Esophagus squamous epithelium (tissue), 5 donors: ENCODE measurements at regions not wholly inside any gene's neighbourhood (a gene's known extent, or its start where the extent isn't known, plus 50 kb on each side); places are given as distances from the start of the nearest gene placed in this dataset.

Experiments used
- DNase-seq: peaks from one replicate; lab custom pipeline; 2025; lab: John Stamatoyannopoulos, UW
- H3K27ac ChIP-seq, 4 donors: fragments of 200-600 bp; sonication (generic); one replicate each; pipeline ENCODE4 v1.5.1; 2016 to 2019; ENCODE audit warnings: mild to moderate bottlenecking in 1 of 4
- H3K27me3 ChIP-seq, 4 donors: fragments of 200-600 bp; sonication (generic); 1 replicate in 3 of 4; 2 replicates in 1 of 4; pipeline versions ENCODE4 v1.5.1 to v1.6.0; 2017 to 2021; ENCODE audit warnings: antibody characterized with exemption in 1 of 4
- H3K36me3 ChIP-seq, 3 donors: fragments of 200-600 bp; sonication (generic); one replicate each; pipeline ENCODE4 v1.5.1; 2016 to 2019
- H3K4me1 ChIP-seq, 3 donors: fragments of 200-600 bp; sonication (generic); one replicate each; pipeline ENCODE4 v1.5.1; 2017 to 2019
- H3K4me3 ChIP-seq, 4 donors: fragments of 200-600 bp; sonication (generic); 1 replicate in 3 of 4; 2 replicates in 1 of 4; pipeline ENCODE4 v1.5.1; 2016 to 2019; ENCODE audit warnings: mild to moderate bottlenecking in 2 of 4, moderate library complexity in 1 of 4
- H3K9me3 ChIP-seq, 3 donors: fragments of 200-600 bp; sonication (generic); one replicate each; pipeline ENCODE4 v1.5.1; 2016 to 2019
- POLR2A ChIP-seq, 4 donors: fragments of 450-650 bp; IDR thresholded peaks; one replicate each; pipeline ENCODE4 v1.6.1; 2017; ENCODE audit warnings: antibody characterized with exemption in 4 of 4, mild to moderate bottlenecking in 4 of 4, moderate library complexity in 3 of 4
- WGBS, 2 donors: methylation state at CpG; one replicate each; pipeline ENCODE4 v1.1.5; 2018; 5-methylcytosine and 5-hydroxymethylcytosine counted together
- intact Hi-C: fragments of 100-400 bp; cut with DNase I; formaldehyde crosslinking; loops from one replicate; pipeline ENCODE4 v1.15.0; 2022
- TF ChIP-seq, protein P1 (sequence below), 6 experiments: fragments of 450-650 bp in 4 of 6; fragments of 200-600 bp in 2 of 6; sonication (generic) in 2 of 6; IDR thresholded peaks; one replicate each; pipeline ENCODE4 v1.5.1; 2016 to 2019; ENCODE audit warnings: antibody characterized with exemption in 6 of 6, mild to moderate bottlenecking in 4 of 6, moderate library complexity in 4 of 6
- donor health status: DM: yes; HTN: yes; CAD: no.

DNA sequence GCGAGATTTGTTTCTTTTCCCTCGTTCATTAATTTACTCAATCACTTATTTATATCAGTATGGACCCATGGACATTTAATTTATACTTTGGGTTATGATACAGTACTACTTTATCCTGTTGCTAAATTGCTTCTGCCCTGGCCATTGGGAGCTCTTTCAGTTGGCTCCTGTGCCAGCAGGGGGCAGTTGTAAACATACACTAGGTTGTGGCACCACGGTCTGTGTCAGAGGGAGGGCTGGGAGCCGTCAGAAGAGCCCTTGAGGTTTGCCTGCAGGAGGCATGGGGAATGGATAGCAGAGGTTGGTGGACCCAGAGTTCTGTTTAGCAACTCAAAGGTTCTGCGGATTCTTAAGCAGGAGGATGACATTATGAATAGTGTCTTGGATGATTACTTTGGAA, 94.3 kb downstream of the ERCC5 start:
- Histone ChIP-seq H3K4me1 (no peaks in the 10 kb centered on the region), H3K36me3 (no peaks in the 10 kb centered on the region), H3K27me3 (no peaks in the 10 kb centered on the region), H3K4me3 (no peak overlapping the region), H3K9me3 (no peaks in the 10 kb centered on the region), H3K27ac (no peak overlapping the region)
- 82 to 100% methylated on average over 5 of the region's 5 CpGs for WGBS, 2 donors
- intact Hi-C loops: no loop called here
- no peak for TF ChIP-seq POLR2A (IDR thresholded peaks at IDR 0.05)
- TF ChIP-seq, protein P1, sequence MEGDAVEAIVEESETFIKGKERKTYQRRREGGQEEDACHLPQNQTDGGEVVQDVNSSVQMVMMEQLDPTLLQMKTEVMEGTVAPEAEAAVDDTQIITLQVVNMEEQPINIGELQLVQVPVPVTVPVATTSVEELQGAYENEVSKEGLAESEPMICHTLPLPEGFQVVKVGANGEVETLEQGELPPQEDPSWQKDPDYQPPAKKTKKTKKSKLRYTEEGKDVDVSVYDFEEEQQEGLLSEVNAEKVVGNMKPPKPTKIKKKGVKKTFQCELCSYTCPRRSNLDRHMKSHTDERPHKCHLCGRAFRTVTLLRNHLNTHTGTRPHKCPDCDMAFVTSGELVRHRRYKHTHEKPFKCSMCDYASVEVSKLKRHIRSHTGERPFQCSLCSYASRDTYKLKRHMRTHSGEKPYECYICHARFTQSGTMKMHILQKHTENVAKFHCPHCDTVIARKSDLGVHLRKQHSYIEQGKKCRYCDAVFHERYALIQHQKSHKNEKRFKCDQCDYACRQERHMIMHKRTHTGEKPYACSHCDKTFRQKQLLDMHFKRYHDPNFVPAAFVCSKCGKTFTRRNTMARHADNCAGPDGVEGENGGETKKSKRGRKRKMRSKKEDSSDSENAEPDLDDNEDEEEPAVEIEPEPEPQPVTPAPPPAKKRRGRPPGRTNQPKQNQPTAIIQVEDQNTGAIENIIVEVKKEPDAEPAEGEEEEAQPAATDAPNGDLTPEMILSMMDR (IDR thresholded peaks at IDR 0.05): no peak
- DNase-seq: no peak

DNA sequence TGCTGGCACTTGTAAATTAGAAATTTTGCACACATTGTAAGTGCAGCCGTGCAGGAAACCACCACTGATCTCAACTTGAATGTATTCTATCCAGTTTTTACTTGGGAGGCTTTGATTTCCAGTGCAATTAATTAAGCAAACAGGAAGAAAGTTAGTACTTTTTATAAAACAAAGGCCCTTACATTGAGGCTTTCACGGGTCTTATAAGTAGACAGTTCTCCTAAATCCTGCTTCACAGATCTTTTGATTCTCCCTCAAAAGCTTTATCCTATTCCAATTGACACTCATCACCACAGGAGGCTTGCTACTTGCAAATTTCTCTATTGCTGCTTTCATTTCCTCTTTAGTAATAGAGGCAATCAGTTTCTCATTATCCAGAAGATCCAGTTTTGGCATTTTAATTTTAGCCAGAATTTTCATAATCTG, 90.1 kb downstream of the ERCC5 start:
- no peaks in the 10 kb centered on the region for H3K9me3 ChIP-seq
- H3K27ac ChIP-seq: no peak overlapping the region
- no peaks in the 10 kb centered on the region for H3K4me1 ChIP-seq
- H3K36me3 ChIP-seq: no peaks in the 10 kb centered on the region
- 29 to 36% methylated on average over 2 of the region's 2 CpGs for WGBS, 2 donors
- H3K27me3 ChIP-seq: no peaks in the 10 kb centered on the region
- no peak overlapping the region for H3K4me3 ChIP-seq
- DNase-seq: no peak
- intact Hi-C loops: no loop called here
- TF ChIP-seq POLR2A (IDR thresholded peaks at IDR 0.05): no peak
- TF ChIP-seq, protein P1 (IDR thresholded peaks at IDR 0.05): no peak

DNA sequence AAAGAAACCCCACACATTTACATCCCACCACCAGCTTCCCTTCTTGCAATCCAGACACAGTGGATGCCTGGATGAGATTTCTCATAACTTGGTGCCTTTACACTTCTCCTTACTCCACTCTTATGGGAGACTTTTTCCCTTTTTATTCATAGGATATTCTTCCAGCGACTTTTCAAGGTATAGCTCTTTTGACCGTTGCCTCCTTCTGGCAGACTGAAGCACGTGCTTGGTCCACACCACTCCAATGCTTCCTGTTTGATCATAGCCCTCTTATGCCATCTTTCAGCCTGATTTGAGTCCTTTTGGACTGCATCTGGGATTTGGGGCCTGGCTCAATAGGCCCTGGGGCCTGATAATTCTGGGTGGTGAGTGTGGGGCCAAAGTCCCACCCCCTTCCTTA, 87.7 kb downstream of the ERCC5 start:
- Histone ChIP-seq H3K27me3 (no peaks in the 10 kb centered on the region), H3K4me3 (no peak overlapping the region), H3K36me3 (no peaks in the 10 kb centered on the region), H3K9me3 (no peaks in the 10 kb centered on the region), H3K4me1 (no peaks in the 10 kb centered on the region), H3K27ac (no peak overlapping the region)
- TF ChIP-seq, protein P1 (IDR thresholded peaks at IDR 0.05): no peak
- no peak for TF ChIP-seq POLR2A (IDR thresholded peaks at IDR 0.05)
- no peak for DNase-seq
- 75 to 84% methylated on average over 3 of the region's 3 CpGs for WGBS, 2 donors
- intact Hi-C loops: no loop called here

DNA sequence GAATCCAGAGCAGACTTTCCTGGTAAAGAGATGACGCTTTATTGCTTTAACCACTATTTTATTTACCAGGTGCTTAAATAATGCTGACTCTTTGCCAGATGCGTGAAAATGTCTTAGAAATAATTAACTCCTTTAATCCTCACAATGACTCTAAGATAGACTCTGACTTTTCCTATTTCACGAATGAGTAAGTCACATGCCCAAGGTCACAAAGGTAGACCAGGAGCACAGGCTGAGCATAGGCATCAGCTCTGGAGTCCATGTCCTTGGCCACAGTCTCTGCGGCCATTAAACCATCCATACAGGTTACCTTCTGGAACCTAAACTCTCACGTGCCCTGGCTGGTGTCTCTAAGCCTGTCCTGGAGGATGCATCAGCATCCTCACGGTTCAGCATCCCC, 87.3 kb downstream of the ERCC5 start:
- 70 to 71% methylated on average over 6 of the region's 6 CpGs for WGBS, 2 donors

GRCh38 chr13:102932331-102932730, 86.5 kb downstream of the ERCC5 start:
- Histone ChIP-seq H3K36me3 (no peaks in the 10 kb centered on the region), H3K4me1 (no peaks in the 10 kb centered on the region), H3K4me3 (no peak overlapping the region), H3K27ac (no peak overlapping the region), H3K9me3 (no peaks in the 10 kb centered on the region), H3K27me3 (no peaks in the 10 kb centered on the region)
- TF ChIP-seq, protein P1 (IDR thresholded peaks at IDR 0.05): no peak
- no peak for TF ChIP-seq POLR2A (IDR thresholded peaks at IDR 0.05)
- WGBS, 2 donors: 84 to 90% methylated on average over 4 of the region's 4 CpGs
- intact Hi-C loops: no loop called here
- DNase-seq: no peak

More for the DNA sequence above, 87.3 kb downstream of the ERCC5 start:
- no peak for DNase-seq
- no peaks in the 10 kb centered on the region for H3K4me1 ChIP-seq
- no peaks in the 10 kb centered on the region for H3K27me3 ChIP-seq
- intact Hi-C loops: no loop called here
- H3K36me3 ChIP-seq: no peaks in the 10 kb centered on the region
- no peak overlapping the region for H3K27ac ChIP-seq
- TF ChIP-seq POLR2A (IDR thresholded peaks at IDR 0.05): no peak
- TF ChIP-seq, protein P1 (IDR thresholded peaks at IDR 0.05): no peak
- H3K4me3 ChIP-seq: no peak overlapping the region
- H3K9me3 ChIP-seq: no peaks in the 10 kb centered on the region
